Heart right ventricle (tissue), 16 donors: ENCODE measurements at regions not wholly inside any gene's neighbourhood (a gene's known extent, or its start where the extent isn't known, plus 50 kb on each side); places are given as distances from the start of the nearest gene placed in this dataset.

Experiments used
- ATAC-seq, 8 donors: fragments of 200-7000 bp; cut with Tn5 transposase; one replicate each; pipeline ENCODE4 v1.9.1; 2020; ENCODE audit warnings: mild to moderate bottlenecking in 8 of 8, moderate library complexity in 8 of 8, moderate number of reproducible peaks in 1 of 8
- DNase-seq, 2 donors: peaks; one replicate each; pipeline ENCODE4 v3.0.0-alpha.2; 2020
- H3K27ac ChIP-seq, 10 donors: fragments of 200-600 bp; sonication (generic) in 2 of 10; one replicate each; pipeline versions ENCODE4 v1.5.0 to v1.8.0; 2020 to 2022; ENCODE audit warnings: mild to moderate bottlenecking in 3 of 10
- H3K27me3 ChIP-seq, 7 donors: fragments of 200-600 bp; one replicate each; pipeline ENCODE4 v1.8.0; 2021 to 2022; ENCODE audit warnings: mild to moderate bottlenecking in 2 of 7
- H3K36me3 ChIP-seq, 9 donors: fragments of 200-600 bp; sonication (generic) in 1 of 9; one replicate each; pipeline versions ENCODE4 v1.5.0 to v1.8.0; 2020 to 2022; ENCODE audit warnings: mild to moderate bottlenecking in 2 of 9
- H3K4me1 ChIP-seq, 9 donors: fragments of 200-600 bp; sonication (generic) in 1 of 9; one replicate each; pipeline versions ENCODE4 v1.5.0 to v1.8.0; 2020 to 2022; ENCODE audit warnings: mild to moderate bottlenecking in 4 of 9
- H3K4me3 ChIP-seq, 10 donors: fragments of 200-600 bp; sonication (generic) in 2 of 10; one replicate each; pipeline versions ENCODE4 v1.5.0 to v1.8.0; 2020 to 2022; ENCODE audit warnings: mild to moderate bottlenecking in 7 of 10, moderate library complexity in 2 of 10
- H3K9me3 ChIP-seq, 11 donors: fragments of 200-600 bp in 10 of 11; sonication (generic) in 2 of 11; one replicate each; pipeline versions ENCODE4 v1.5.0 to v1.8.0; 2013 to 2022; ENCODE audit warnings: mild to moderate bottlenecking in 2 of 11, control low read depth in 1 of 11, moderate library complexity in 1 of 11
- CTCF ChIP-seq, 9 donors: fragments of 200-600 bp; sonication (generic) in 2 of 9; IDR thresholded peaks; one replicate each; pipeline versions ENCODE4 v1.5.0 to v1.8.0; 2021 to 2022; ENCODE audit warnings: antibody characterized with exemption in 9 of 9, mild to moderate bottlenecking in 5 of 9, moderate library complexity in 1 of 9
- WGBS, 2 donors: extraction: QIAGEN DNeasy Blood & Tissue Kit; methylation state at CpG; one replicate each; pipeline ENCODE4 v1.1.7; 2013; ENCODE audit warnings: inconsistent platforms in 1 of 2; 5-methylcytosine and 5-hydroxymethylcytosine counted together
- intact Hi-C, 10 donors: fragments of 100-400 bp; cut with DNase I; formaldehyde crosslinking; loops; one replicate each; pipeline versions ENCODE4 v1.11.1 to v1.14.2; 2022
- donor health status: Arrhythmogenic right ventricular cardiomyopathy.
- donor health status: ischemic (EF 13 %, LVEDD 7.1; RV severe dilation, severe dysfunction).
- donor health status: healthy with polysubstance abuse.
- donor health status: DM: no; HTN: yes; CAD: no.
- donor health status: DM: no; HTN: no; CAD: no.
- donor health status: ischemic (EF 25% LVEDD 6.9; RV normal size, moderate dysfunction).
- donor health status: ischemic (EF 25% LVEDD 5.7; RV mildly dilated, moderate dysfunction).
- donor health status: healthy.
- donor health status: DM: yes; HTN: yes; CAD: no.
- donor health status: Ischemic cardiomyopathy.
- donor health status: ischemic (EF 35%, LVEDD 5.7; RV mildly dilated, moderate dysfunction).
- donor health status: nonischemic (EF 11% LVEDD 7.7; RV severe dilation, severe dysfunction).
- donor health status: DM: yes; HTN: yes; CAD: no.
- donor health status: PGD.
- donor health status: ischemic (EF 29% LVEDD 5.4; RV normal size, mild dysfunction).
- donor health status: nonischemic (EF 23%, LVEDD 6.1; RV moderate dilation, normal function).

- H3K36me3 ChIP-seq: no peaks in the 10 kb centered on the region
- peaks cover 0 to 15% (median 0%) of the 10 kb centered on the region in 11 donors for H3K9me3 ChIP-seq
- no peak overlapping the region for H3K4me3 ChIP-seq
- ATAC-seq (no peak), DNase-seq (no peak)
- no peaks in the 10 kb centered on the region for H3K4me1 ChIP-seq
- H3K27me3 ChIP-seq: no peaks in the 10 kb centered on the region
- 56 to 69% methylated on average over 2 of the region's 2 CpGs for WGBS, 2 donors
- no peak for TF ChIP-seq CTCF (IDR thresholded peaks at IDR 0.05)
- intact Hi-C loops: no loop called here
- no peak overlapping the region for H3K27ac ChIP-seq
These were observed 1568.6 kb upstream of the GOT2 start for GRCh38 chr16:60302676-60303075.

- H3K4me3 ChIP-seq: no peak overlapping the region
- H3K27ac ChIP-seq: no peak overlapping the region
- 76 to 87% methylated on average over 2 of the region's 2 CpGs for WGBS, 2 donors
- H3K27me3 ChIP-seq: no peaks in the 10 kb centered on the region
- no peak for TF ChIP-seq CTCF (IDR thresholded peaks at IDR 0.05)
- no peaks in the 10 kb centered on the region for H3K36me3 ChIP-seq
- no peaks in the 10 kb centered on the region for H3K4me1 ChIP-seq
- intact Hi-C loops: no loop called here
- peaks cover 0 to 15% (median 0%) of the 10 kb centered on the region in 11 donors for H3K9me3 ChIP-seq
- no peak for ATAC-seq
- DNase-seq: no peak
These were observed 1568.1 kb upstream of the GOT2 start for GRCh38 chr16:60302261-60302660.

GRCh38 chr16:60299241-60299776 lies 1565.2 kb upstream of the GOT2 start:
- Histone ChIP-seq H3K4me1 (no peaks in the 10 kb centered on the region), H3K36me3 (no peaks in the 10 kb centered on the region), H3K27ac (no peak overlapping the region), H3K9me3 (peaks cover 0 to 15% (median 0%) of the 10 kb centered on the region in 11 donors), H3K27me3 (no peaks in the 10 kb centered on the region), H3K4me3 (no peak overlapping the region)
- TF ChIP-seq CTCF (IDR thresholded peaks at IDR 0.05): no peak
- intact Hi-C loops: no loop called here
- ATAC-seq (no peak), DNase-seq (no peak)
- 64 to 76% methylated on average over 3 of the region's 3 CpGs for WGBS, 2 donors

GRCh38 chr16:60295451-60295850 lies 1561.3 kb upstream of the GOT2 start:
- DNase-seq: no peak
- intact Hi-C loops: no loop called here
- H3K36me3 ChIP-seq: no peaks in the 10 kb centered on the region
- no peaks in the 10 kb centered on the region for H3K27me3 ChIP-seq
- WGBS, 2 donors: 68 to 72% methylated on average over 3 of the region's 3 CpGs
- H3K27ac ChIP-seq: no peak overlapping the region
- no peaks in the 10 kb centered on the region for H3K4me1 ChIP-seq
- peaks cover 0 to 5% (median 0%) of the 10 kb centered on the region in 11 donors for H3K9me3 ChIP-seq
- no peak overlapping the region for H3K4me3 ChIP-seq
- TF ChIP-seq CTCF (IDR thresholded peaks at IDR 0.05): no peak
- no peak for ATAC-seq
